Activated T-cell treated with anti-CD3 and anti-CD28 coated beads, Interleukin-2, amount 50 U/mL, for 72 hours (primary cell): ENCODE measurements at regions not wholly inside any gene's neighbourhood (a gene's known extent, or its start where the extent isn't known, plus 50 kb on each side); places are given as distances from the start of the nearest gene placed in this dataset.

Source experiments
- ATAC-seq, 2 donors: fragments of 150-1000 bp; cut with Tn5 transposase; replicated peaks in 1 of 2; 2 replicates each; pipeline ENCODE4 v1.10.0; 2021; ENCODE audit warnings: moderate library complexity in 2 of 2, mild to moderate bottlenecking in 1 of 2
- DNase-seq, 2 donors: peaks; one replicate each; pipeline ENCODE4 v3.0.0; 2021 to 2022; ENCODE audit warnings: mixed read lengths in 1 of 2
- H3K27ac Mint-ChIP-seq: one replicate; pipeline ENCODE4 v1.8.0; 2022; ENCODE audit warnings: mild to moderate bottlenecking, moderate library complexity, mixed read lengths
- H3K27me3 Mint-ChIP-seq: one replicate; pipeline ENCODE4 v1.8.0; 2022; ENCODE audit warnings: low read depth, mixed read lengths
- H3K36me3 Mint-ChIP-seq, 2 donors: one replicate each; pipeline ENCODE4 v1.8.0; 2022; ENCODE audit warnings: mixed read lengths in 2 of 2, mild to moderate bottlenecking in 1 of 2; ENCODE audit not compliant: insufficient read depth in 2 of 2
- H3K4me1 Mint-ChIP-seq: one replicate; pipeline ENCODE4 v1.8.0; 2022; ENCODE audit warnings: low read depth, mixed read lengths
- H3K4me3 Mint-ChIP-seq, 2 donors: one replicate each; pipeline ENCODE4 v1.8.0; 2022; ENCODE audit warnings: mild to moderate bottlenecking in 2 of 2, mixed read lengths in 2 of 2, moderate library complexity in 2 of 2
- H3K9me3 Mint-ChIP-seq, 2 donors: one replicate each; pipeline ENCODE4 v1.8.0; 2022; ENCODE audit warnings: mixed read lengths in 2 of 2

DNA sequence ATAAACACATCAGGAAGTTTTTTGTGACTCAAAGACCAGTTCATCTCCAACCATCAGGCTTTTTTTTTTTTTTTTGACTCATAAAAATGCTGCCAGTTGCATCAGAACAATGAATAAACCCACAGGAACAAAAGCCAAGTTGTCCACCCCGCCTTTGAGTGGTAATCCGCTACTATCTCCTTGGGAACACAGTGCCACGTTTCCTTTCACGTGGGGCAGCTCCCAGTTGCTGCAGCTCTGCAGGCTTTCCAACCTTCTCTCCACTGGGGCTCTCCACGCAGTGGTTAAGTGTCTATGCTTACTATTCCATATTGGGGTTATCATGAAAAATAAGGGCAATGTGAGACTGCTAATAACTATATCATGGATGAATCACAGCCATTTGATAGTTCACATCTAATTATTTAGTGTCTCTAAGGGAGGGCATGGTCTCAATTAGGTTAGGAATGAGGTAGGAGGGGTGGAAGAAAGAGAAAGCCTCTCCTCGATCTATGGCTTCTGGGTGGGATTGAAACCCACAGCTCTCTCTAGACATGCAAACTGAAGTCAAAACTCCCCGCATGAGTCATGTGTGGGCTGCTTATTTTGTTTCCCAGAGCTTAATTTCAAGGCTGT is 55.8 kb upstream of the ACTBL2 start:
- H3K4me1 Mint-ChIP-seq = peaks cover 19% of the 10 kb centered on the region
- peak overlapping the region; percentile 24 to 60 for H3K4me3 Mint-ChIP-seq
- H3K36me3 Mint-ChIP-seq = no peaks in the 10 kb centered on the region
- ATAC-seq (peak; percentile 65 to 70), DNase-seq (peak in 1 of 2 donors; percentile 16)
- no peak overlapping the region for H3K27ac Mint-ChIP-seq
- no peaks in the 10 kb centered on the region for H3K9me3 Mint-ChIP-seq
- peaks cover 18% of the 10 kb centered on the region for H3K27me3 Mint-ChIP-seq

DNA sequence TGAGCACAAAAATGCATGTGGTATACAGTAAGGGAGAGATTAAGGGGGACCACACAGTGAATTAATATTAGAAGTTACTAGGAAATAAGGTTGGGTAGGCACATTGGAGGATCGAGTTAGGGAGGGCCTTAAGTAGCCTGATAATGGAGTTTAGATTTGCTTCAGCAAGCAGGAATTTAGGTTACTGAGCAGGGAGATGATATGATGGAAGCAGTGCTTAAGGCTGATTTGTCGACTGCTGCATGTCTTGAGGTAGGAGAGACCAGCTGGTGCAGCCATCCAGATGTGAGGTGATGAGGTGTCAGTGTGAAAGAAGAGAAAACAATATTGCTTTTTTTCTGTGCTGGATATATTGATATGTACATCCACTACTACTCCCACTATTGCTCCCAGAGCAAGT is 55.2 kb upstream of the ACTBL2 start:
- Mint-ChIP-seq H3K4me1 (peaks cover 19% of the 10 kb centered on the region), H3K9me3 (no peaks in the 10 kb centered on the region), H3K27ac (no peak overlapping the region), H3K36me3 (no peaks in the 10 kb centered on the region), H3K4me3 (peak overlapping the region in 1 of 2 donors; percentile 60), H3K27me3 (peaks cover 18% of the 10 kb centered on the region)
- no peak for DNase-seq
- peak in 1 of 2 donors; percentile 5 for ATAC-seq

DNA sequence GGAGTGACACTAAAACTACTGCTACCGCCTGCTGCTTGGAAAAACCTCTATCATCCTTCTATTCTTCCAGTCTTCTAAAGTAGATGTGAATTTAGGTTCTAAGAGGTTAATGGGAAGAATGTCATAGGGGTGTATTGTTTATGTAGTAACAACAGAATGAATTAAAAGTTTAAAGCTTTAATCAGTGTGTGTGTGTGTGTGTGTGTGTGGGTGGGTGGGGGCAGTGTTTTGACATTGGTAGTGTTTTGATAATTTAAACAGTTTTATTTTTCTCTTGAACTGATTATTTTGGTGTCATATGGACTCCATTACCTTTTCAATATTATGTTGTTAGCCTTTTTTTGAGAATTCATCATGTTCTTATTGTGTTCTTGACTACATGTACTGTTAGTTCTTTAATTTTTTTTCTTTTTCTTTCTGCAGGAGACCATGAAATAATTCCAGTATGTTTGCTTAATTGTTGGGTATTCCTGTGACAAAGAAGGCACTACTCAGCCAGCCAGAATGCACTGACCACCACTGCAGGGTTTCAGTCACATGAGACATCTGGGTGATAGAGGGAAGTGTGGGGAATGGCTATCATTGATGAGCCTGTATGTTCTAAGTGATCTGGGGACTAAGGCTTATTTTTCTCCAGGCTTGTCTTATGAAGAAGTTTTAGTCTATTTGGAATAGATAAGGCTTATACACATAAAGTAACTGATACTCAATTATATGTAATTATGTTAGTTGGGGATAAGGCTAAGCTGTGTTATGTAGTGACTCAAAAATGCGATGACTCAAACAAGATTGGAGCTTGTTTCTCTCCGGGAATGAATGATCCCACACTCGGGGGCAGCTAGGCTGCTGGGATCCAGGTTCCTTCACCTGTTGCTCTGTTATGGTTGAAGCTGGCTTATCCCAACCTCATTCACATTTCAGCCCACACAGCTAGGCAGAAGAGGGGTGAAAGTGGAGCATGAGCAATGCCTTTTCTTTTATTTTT is 50.2 kb upstream of the ACTBL2 start:
- no peak for DNase-seq
- no peak for ATAC-seq
- no peak overlapping the region for H3K27ac Mint-ChIP-seq
- no peak overlapping the region for H3K4me3 Mint-ChIP-seq
- peaks cover 4% of the 10 kb centered on the region for H3K4me1 Mint-ChIP-seq
- no peaks in the 10 kb centered on the region for H3K36me3 Mint-ChIP-seq
- H3K9me3 Mint-ChIP-seq = no peaks in the 10 kb centered on the region
- H3K27me3 Mint-ChIP-seq = peaks cover 28% of the 10 kb centered on the region
